ENCODE measurements at regions not wholly inside any gene's neighbourhood (a gene's known extent, or its start where the extent isn't known, plus 50 kb on each side); places are given as distances from the start of the nearest gene placed in this dataset.

GRCh38 chr2:12616456-12617156 lies 100.1 kb upstream of the TRIB2 start:
- H2AFZ ChIP-seq (ENCODE audit: low read length), result peak overlapping the region; percentile 45; the same call in 1 of the 2 replicates
- no peak for DNase-seq (ENCODE audit: low spot score)
- BruUV-seq (replicated peaks), result no TSS peak
- H4K20me1 ChIP-seq (ENCODE audit: insufficient read depth, low read length), result no peaks in the 10 kb centered on the region
- H3K4me2 ChIP-seq (ENCODE audit: low read length), result peak overlapping the region; percentile 56
- no peak overlapping the region for H3K27ac ChIP-seq (ENCODE audit: low read depth, low read length, poor library complexity, severe bottlenecking)
- no peaks in the 10 kb centered on the region for H3K9me2 ChIP-seq (ENCODE audit: insufficient read depth, low read length)
- no peaks in the 10 kb centered on the region for H3K36me3 ChIP-seq (ENCODE audit: insufficient read depth, low read length)
- H3K4me1 ChIP-seq (ENCODE audit: insufficient read depth, low read length, poor library complexity, severe bottlenecking), result peaks cover 40% of the 10 kb centered on the region
- ChIA-PET CTCF (ENCODE audit: unreplicated experiment) (no interaction called here), POLR2A (interaction anchor here (0.7 kb wide), 1 partner anchor 794 kb away, joined by 3 read pairs; no protein-coding TSS in a partner anchor)
- TF ChIP-seq EZH2phosphoT487 (IDR thresholded peaks at IDR 0.05; ENCODE audit: borderline replicate concordance, low read depth, low read length) (no peak), CTCF (conservative IDR thresholded peaks at IDR 0.05; ENCODE audit: low read length) (no peak)
- H3K9me3 ChIP-seq (ENCODE audit: low read length), result no peaks in the 10 kb centered on the region
- H3K4me3 ChIP-seq (ENCODE audit: low read depth, low read length, poor library complexity, severe bottlenecking), result no peak overlapping the region
- no peaks in the 10 kb centered on the region for H3K79me2 ChIP-seq (ENCODE audit: insufficient read depth, low read depth, low read length)
- intact Hi-C loops (cut with micrococcal nuclease; ENCODE audit: unreplicated experiment), result loop anchor here (5.0 kb wide), 1 partner anchor 101 kb away; the partner anchor contains the start of gene TRIB2

- Histone ChIP-seq H3K27ac (ENCODE audit: low read depth, low read length, poor library complexity, severe bottlenecking) (no peak overlapping the region), H3K9me3 (ENCODE audit: low read length) (no peaks in the 10 kb centered on the region), H3K9me2 (ENCODE audit: insufficient read depth, low read length) (no peaks in the 10 kb centered on the region), H3K4me3 (ENCODE audit: low read depth, low read length, poor library complexity, severe bottlenecking) (no peak overlapping the region), H3K4me2 (ENCODE audit: low read length) (peak overlapping the region; percentile 56), H2AFZ (ENCODE audit: low read length) (peak overlapping the region; percentile 45; the same call in 1 of the 2 replicates), H4K20me1 (ENCODE audit: insufficient read depth, low read length) (no peaks in the 10 kb centered on the region), H3K4me1 (ENCODE audit: insufficient read depth, low read length, poor library complexity, severe bottlenecking) (peaks cover 37% of the 10 kb centered on the region), H3K36me3 (ENCODE audit: insufficient read depth, low read length) (no peaks in the 10 kb centered on the region), H3K79me2 (ENCODE audit: insufficient read depth, low read depth, low read length) (no peaks in the 10 kb centered on the region)
- POLR2A ChIA-PET, result no interaction called here
- CTCF ChIA-PET (ENCODE audit: unreplicated experiment), result no interaction called here
- intact Hi-C loops (cut with micrococcal nuclease; ENCODE audit: unreplicated experiment), result loop anchor here (5.0 kb wide), 1 partner anchor 100 kb away; the partner anchor contains the start of gene TRIB2
- TF ChIP-seq EZH2phosphoT487 (IDR thresholded peaks at IDR 0.05; ENCODE audit: borderline replicate concordance, low read depth, low read length) (no peak), CTCF (conservative IDR thresholded peaks at IDR 0.05; ENCODE audit: low read length) (no peak)
- peak; percentile 54 for DNase-seq (ENCODE audit: low spot score)
- no TSS peak for BruUV-seq (replicated peaks)
Measured at GRCh38 chr2:12617366-12617765, 99.4 kb upstream of the TRIB2 start.

- Histone ChIP-seq H3K4me3 (ENCODE audit: low read depth, low read length, poor library complexity, severe bottlenecking) (no peak overlapping the region), H3K9me2 (ENCODE audit: insufficient read depth, low read length) (no peaks in the 10 kb centered on the region), H2AFZ (ENCODE audit: low read length) (peak overlapping the region; percentile 45; the same call in 1 of the 2 replicates), H3K4me2 (ENCODE audit: low read length) (peak overlapping the region; percentile 56), H3K79me2 (ENCODE audit: insufficient read depth, low read depth, low read length) (no peaks in the 10 kb centered on the region), H4K20me1 (ENCODE audit: insufficient read depth, low read length) (no peaks in the 10 kb centered on the region), H3K36me3 (ENCODE audit: insufficient read depth, low read length) (no peaks in the 10 kb centered on the region), H3K27ac (ENCODE audit: low read depth, low read length, poor library complexity, severe bottlenecking) (no peak overlapping the region), H3K4me1 (ENCODE audit: insufficient read depth, low read length, poor library complexity, severe bottlenecking) (peaks cover 32% of the 10 kb centered on the region), H3K9me3 (ENCODE audit: low read length) (no peaks in the 10 kb centered on the region)
- TF ChIP-seq CTCF (conservative IDR thresholded peaks at IDR 0.05; ENCODE audit: low read length) (no peak), EZH2phosphoT487 (IDR thresholded peaks at IDR 0.05; ENCODE audit: borderline replicate concordance, low read depth, low read length) (no peak)
- ChIA-PET CTCF (ENCODE audit: unreplicated experiment) (no interaction called here), POLR2A (no interaction called here)
- intact Hi-C loops (cut with micrococcal nuclease; ENCODE audit: unreplicated experiment), result loop anchor here (5.0 kb wide), 1 partner anchor 99 kb away; the partner anchor contains the start of gene TRIB2
- no peak for DNase-seq (ENCODE audit: low spot score)
- no TSS peak for BruUV-seq (replicated peaks)
Measured at GRCh38 chr2:12617853-12618252, 98.9 kb upstream of the TRIB2 start.
